Endothelial cell (in vitro differentiated cells): ENCODE measurements at regions not wholly inside any gene's neighbourhood (a gene's known extent, or its start where the extent isn't known, plus 50 kb on each side); places are given as distances from the start of the nearest gene placed in this dataset.

ENCODE experiments used
- DNase-seq: peaks from one replicate; pipeline ENCODE4 v3.0.0; 2021; ENCODE audit warnings: low spot score
- H3K27ac Mint-ChIP-seq: one replicate; pipeline ENCODE4 v1.8.0; 2021; ENCODE audit warnings: mixed read lengths, inconsistent platforms; ENCODE audit not compliant: unreplicated experiment
- H3K27me3 Mint-ChIP-seq: one replicate; pipeline ENCODE4 v1.8.0; 2021; ENCODE audit warnings: mild to moderate bottlenecking, moderate library complexity, mixed read lengths, inconsistent platforms; ENCODE audit not compliant: unreplicated experiment
- H3K36me3 Mint-ChIP-seq: one replicate; pipeline ENCODE4 v1.8.0; 2021; ENCODE audit warnings: mild to moderate bottlenecking, low read depth, mixed read lengths, inconsistent platforms; ENCODE audit not compliant: unreplicated experiment
- H3K4me1 Mint-ChIP-seq: one replicate; pipeline ENCODE4 v1.8.0; 2021; ENCODE audit warnings: mild to moderate bottlenecking, mixed read lengths, inconsistent platforms; ENCODE audit not compliant: unreplicated experiment
- H3K4me3 Mint-ChIP-seq: one replicate; pipeline ENCODE4 v1.8.0; 2021; ENCODE audit warnings: mild to moderate bottlenecking, mixed read lengths, inconsistent platforms; ENCODE audit not compliant: unreplicated experiment
- H3K9me3 Mint-ChIP-seq: one replicate; pipeline ENCODE4 v1.8.0; 2021; ENCODE audit warnings: mixed read lengths, inconsistent platforms; ENCODE audit not compliant: unreplicated experiment
- TF ChIP-seq, protein P1 (sequence below): fragments of 200-600 bp; sonication (generic); IDR thresholded peaks from one replicate; pipeline ENCODE4 v1.5.0; 2021; ENCODE audit warnings: antibody characterized with exemption; ENCODE audit not compliant: unreplicated experiment

DNA sequence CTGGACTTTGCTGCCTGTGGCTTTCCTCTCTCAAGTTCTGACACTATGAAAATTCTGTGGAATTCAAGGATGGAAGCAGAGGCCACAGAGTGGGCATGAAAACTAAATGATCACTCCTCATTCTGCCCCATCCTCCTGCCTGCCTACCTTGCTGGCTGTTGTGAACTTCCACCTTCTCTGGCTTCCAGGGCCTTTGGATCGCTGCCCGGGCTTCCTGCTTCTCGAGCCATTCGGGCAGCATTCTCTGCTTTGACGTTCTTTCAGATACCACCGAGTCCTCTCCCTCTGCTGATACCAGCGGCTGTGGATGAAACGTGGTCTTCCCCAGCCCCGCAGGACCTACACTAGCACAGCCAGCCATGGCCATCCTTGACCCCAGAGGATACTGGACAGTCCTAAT, 327.7 kb upstream of the SLC14A2 start:
- Mint-ChIP-seq H3K27ac (no peak overlapping the region), H3K4me1 (peaks cover 2% of the 10 kb centered on the region), H3K4me3 (no peak overlapping the region), H3K9me3 (no peaks in the 10 kb centered on the region), H3K36me3 (no peaks in the 10 kb centered on the region), H3K27me3 (no peaks in the 10 kb centered on the region)
- DNase-seq = no peak
- TF ChIP-seq, protein P1, sequence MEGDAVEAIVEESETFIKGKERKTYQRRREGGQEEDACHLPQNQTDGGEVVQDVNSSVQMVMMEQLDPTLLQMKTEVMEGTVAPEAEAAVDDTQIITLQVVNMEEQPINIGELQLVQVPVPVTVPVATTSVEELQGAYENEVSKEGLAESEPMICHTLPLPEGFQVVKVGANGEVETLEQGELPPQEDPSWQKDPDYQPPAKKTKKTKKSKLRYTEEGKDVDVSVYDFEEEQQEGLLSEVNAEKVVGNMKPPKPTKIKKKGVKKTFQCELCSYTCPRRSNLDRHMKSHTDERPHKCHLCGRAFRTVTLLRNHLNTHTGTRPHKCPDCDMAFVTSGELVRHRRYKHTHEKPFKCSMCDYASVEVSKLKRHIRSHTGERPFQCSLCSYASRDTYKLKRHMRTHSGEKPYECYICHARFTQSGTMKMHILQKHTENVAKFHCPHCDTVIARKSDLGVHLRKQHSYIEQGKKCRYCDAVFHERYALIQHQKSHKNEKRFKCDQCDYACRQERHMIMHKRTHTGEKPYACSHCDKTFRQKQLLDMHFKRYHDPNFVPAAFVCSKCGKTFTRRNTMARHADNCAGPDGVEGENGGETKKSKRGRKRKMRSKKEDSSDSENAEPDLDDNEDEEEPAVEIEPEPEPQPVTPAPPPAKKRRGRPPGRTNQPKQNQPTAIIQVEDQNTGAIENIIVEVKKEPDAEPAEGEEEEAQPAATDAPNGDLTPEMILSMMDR = no peak

DNA sequence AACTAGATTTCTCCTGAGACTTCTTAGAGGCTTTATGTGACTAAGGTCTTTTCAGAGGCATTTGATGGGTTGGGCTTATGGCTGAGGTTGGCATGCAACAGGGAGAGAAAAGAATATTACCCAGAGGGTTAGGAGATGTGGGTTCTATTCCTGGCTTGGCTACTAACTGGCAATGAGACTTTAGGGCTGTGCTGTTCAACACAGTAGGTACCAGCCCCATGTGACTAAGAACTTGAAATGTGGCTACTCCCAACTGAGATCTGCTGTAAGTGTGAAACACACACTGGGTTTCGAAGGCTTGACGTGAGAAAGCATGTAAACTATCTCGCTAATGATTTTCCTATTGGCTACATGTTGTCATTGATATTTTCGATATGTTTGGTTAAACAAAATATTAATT, 324.9 kb upstream of the SLC14A2 start:
- no peak for DNase-seq
- no peak overlapping the region for H3K27ac Mint-ChIP-seq

GRCh38 chr18:45291621-45292615, 323.4 kb upstream of the SLC14A2 start:
- Mint-ChIP-seq H3K4me1 (no peaks in the 10 kb centered on the region), H3K27ac (no peak overlapping the region), H3K36me3 (no peaks in the 10 kb centered on the region), H3K9me3 (no peaks in the 10 kb centered on the region), H3K4me3 (no peak overlapping the region), H3K27me3 (no peaks in the 10 kb centered on the region)
- TF ChIP-seq, protein P1 = no peak
- DNase-seq = no peak

More for the DNA sequence above, 324.9 kb upstream of the SLC14A2 start:
- Mint-ChIP-seq H3K27me3 (no peaks in the 10 kb centered on the region), H3K4me1 (no peaks in the 10 kb centered on the region), H3K4me3 (no peak overlapping the region), H3K36me3 (no peaks in the 10 kb centered on the region), H3K9me3 (no peaks in the 10 kb centered on the region)
- TF ChIP-seq, protein P1 = no peak

- no peaks in the 10 kb centered on the region for H3K4me1 Mint-ChIP-seq
- no peaks in the 10 kb centered on the region for H3K36me3 Mint-ChIP-seq
- no peaks in the 10 kb centered on the region for H3K27me3 Mint-ChIP-seq
- H3K4me3 Mint-ChIP-seq = no peak overlapping the region
- DNase-seq = no peak
- TF ChIP-seq, protein P1 = no peak
- no peaks in the 10 kb centered on the region for H3K9me3 Mint-ChIP-seq
- no peak overlapping the region for H3K27ac Mint-ChIP-seq
These were observed 319.9 kb upstream of the SLC14A2 start for GRCh38 chr18:45295388-45295787.

GRCh38 chr18:45298986-45299385, 316.3 kb upstream of the SLC14A2 start:
- Mint-ChIP-seq H3K36me3 (no peaks in the 10 kb centered on the region), H3K27ac (no peak overlapping the region), H3K4me1 (no peaks in the 10 kb centered on the region), H3K27me3 (no peaks in the 10 kb centered on the region), H3K9me3 (no peaks in the 10 kb centered on the region), H3K4me3 (no peak overlapping the region)
- no peak for DNase-seq
- TF ChIP-seq, protein P1 = no peak
